ENCODE measurements at regions not wholly inside any gene's neighbourhood (a gene's known extent, or its start where the extent isn't known, plus 50 kb on each side); places are given as distances from the start of the nearest gene placed in this dataset.
A peak's percentile ranks its signal among the peaks of the same experiment; 100 is the strongest.

- DNase-seq (ENCODE audit: low read depth in 2 of 2), result peak; percentile 26 to 51
- H3K4me1 ChIP-seq (ENCODE audit: control insufficient read depth, extremely low read depth, insufficient read depth, low read length), result no peaks in the 10 kb centered on the region
- TF ChIP-seq CTCF (conservative IDR thresholded peaks at IDR 0.05 in 1 of 2, IDR thresholded peaks at IDR 0.05 in 1 of 2; ENCODE audit: low read depth in 1 of 2, low read length in 2 of 2) (no peak), EZH2 (IDR thresholded peaks at IDR 0.05; ENCODE audit: low read length, missing control alignments) (no peak)
- H4K20me1 ChIP-seq (ENCODE audit: control insufficient read depth, extremely low read depth, insufficient read depth, low read length), result no peaks in the 10 kb centered on the region
- no peak overlapping the region for H3K9ac ChIP-seq (ENCODE audit: insufficient read depth, low read length)
- H3K9me3 ChIP-seq (ENCODE audit: control insufficient read depth, insufficient read depth, low read depth, low read length), result no peaks in the 10 kb centered on the region
- H3K79me2 ChIP-seq (ENCODE audit: control insufficient read depth, insufficient read depth, low read length), result no peaks in the 10 kb centered on the region
- no peak overlapping the region for H3K4me2 ChIP-seq (ENCODE audit: extremely low read depth, insufficient read depth, low read length)
- H3K36me3 ChIP-seq (ENCODE audit: control insufficient read depth, insufficient read depth, low read length), result no peaks in the 10 kb centered on the region
- H2AFZ ChIP-seq (ENCODE audit: low read length), result no peak overlapping the region
- H3K27ac ChIP-seq (ENCODE audit: insufficient read depth, low read length), result no peak overlapping the region
- H3K27me3 ChIP-seq (ENCODE audit: control insufficient read depth, insufficient read depth, low read length), result peaks cover 2% of the 10 kb centered on the region
- no peak overlapping the region for H3K4me3 ChIP-seq (replicated peaks in 1 of 4; ENCODE audit: control extremely low read depth in 1 of 4, insufficient read depth in 1 of 4, low read depth in 3 of 4, low read length in 4 of 4)
Measured at GRCh38 chr10:78817361-78817760, 251.4 kb upstream of the ZMIZ1 start.

- Histone ChIP-seq H4K20me1 (ENCODE audit: control insufficient read depth, extremely low read depth, insufficient read depth, low read length) (no peaks in the 10 kb centered on the region), H3K9ac (ENCODE audit: insufficient read depth, low read length) (no peak overlapping the region), H3K4me2 (ENCODE audit: extremely low read depth, insufficient read depth, low read length) (no peak overlapping the region), H2AFZ (ENCODE audit: low read length) (no peak overlapping the region), H3K4me3 (replicated peaks in 1 of 4; ENCODE audit: control extremely low read depth in 1 of 4, insufficient read depth in 1 of 4, low read depth in 3 of 4, low read length in 4 of 4) (no peak overlapping the region), H3K79me2 (ENCODE audit: control insufficient read depth, insufficient read depth, low read length) (no peaks in the 10 kb centered on the region), H3K9me3 (ENCODE audit: control insufficient read depth, insufficient read depth, low read depth, low read length) (no peaks in the 10 kb centered on the region), H3K27ac (ENCODE audit: insufficient read depth, low read length) (no peak overlapping the region), H3K27me3 (ENCODE audit: control insufficient read depth, insufficient read depth, low read length) (peaks cover 4% of the 10 kb centered on the region), H3K4me1 (ENCODE audit: control insufficient read depth, extremely low read depth, insufficient read depth, low read length) (no peaks in the 10 kb centered on the region), H3K36me3 (ENCODE audit: control insufficient read depth, insufficient read depth, low read length) (no peaks in the 10 kb centered on the region)
- TF ChIP-seq CTCF (conservative IDR thresholded peaks at IDR 0.05 in 1 of 2, IDR thresholded peaks at IDR 0.05 in 1 of 2; ENCODE audit: low read depth in 1 of 2, low read length in 2 of 2) (no peak), EZH2 (IDR thresholded peaks at IDR 0.05; ENCODE audit: low read length, missing control alignments) (no peak)
- DNase-seq (ENCODE audit: low read depth in 2 of 2), result no peak
Measured at GRCh38 chr10:78817804-78818203, 251.0 kb upstream of the ZMIZ1 start.

DNA sequence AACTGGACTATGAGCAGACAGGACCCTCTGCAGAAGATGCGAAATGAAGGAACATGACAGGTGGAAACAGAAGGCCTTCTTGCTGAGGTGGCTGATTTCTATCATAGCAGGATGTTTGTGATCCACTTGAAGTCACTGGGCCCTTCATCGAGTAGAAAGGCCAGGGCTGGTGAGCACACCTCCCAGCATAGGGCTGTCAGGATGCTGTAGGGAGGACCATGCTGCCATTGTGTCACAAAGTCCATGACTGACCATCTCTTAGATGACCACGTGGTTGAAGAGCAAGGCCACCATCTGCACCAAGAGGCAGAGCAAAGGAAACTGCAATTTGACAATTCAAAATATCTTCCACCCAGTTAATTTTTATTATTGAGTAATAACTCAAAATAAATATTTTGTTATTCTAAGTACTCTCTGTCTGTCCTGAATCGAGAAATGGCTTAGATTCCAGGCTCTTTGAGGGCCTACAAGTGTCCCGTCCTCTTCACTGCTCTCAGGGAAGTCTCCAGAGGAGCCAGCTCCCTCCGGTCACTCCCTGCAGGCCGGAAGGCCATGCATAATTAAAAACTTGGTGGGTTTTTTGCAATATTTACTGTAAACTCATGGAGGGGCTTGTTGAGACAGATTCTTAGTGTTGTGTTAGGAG lies 249.3 kb upstream of the ZMIZ1 start:
- Histone ChIP-seq H3K9me3 (ENCODE audit: control insufficient read depth, insufficient read depth, low read depth, low read length) (no peaks in the 10 kb centered on the region), H3K27me3 (ENCODE audit: control insufficient read depth, insufficient read depth, low read length) (peaks cover 7% of the 10 kb centered on the region), H3K4me3 (replicated peaks in 1 of 4; ENCODE audit: control extremely low read depth in 1 of 4, insufficient read depth in 1 of 4, low read depth in 3 of 4, low read length in 4 of 4) (no peak overlapping the region), H3K4me2 (ENCODE audit: extremely low read depth, insufficient read depth, low read length) (no peak overlapping the region), H3K36me3 (ENCODE audit: control insufficient read depth, insufficient read depth, low read length) (no peaks in the 10 kb centered on the region), H3K4me1 (ENCODE audit: control insufficient read depth, extremely low read depth, insufficient read depth, low read length) (no peaks in the 10 kb centered on the region), H3K79me2 (ENCODE audit: control insufficient read depth, insufficient read depth, low read length) (no peaks in the 10 kb centered on the region), H3K27ac (ENCODE audit: insufficient read depth, low read length) (no peak overlapping the region), H2AFZ (ENCODE audit: low read length) (no peak overlapping the region), H3K9ac (ENCODE audit: insufficient read depth, low read length) (no peak overlapping the region), H4K20me1 (ENCODE audit: control insufficient read depth, extremely low read depth, insufficient read depth, low read length) (no peaks in the 10 kb centered on the region)
- TF ChIP-seq CTCF (conservative IDR thresholded peaks at IDR 0.05 in 1 of 2, IDR thresholded peaks at IDR 0.05 in 1 of 2; ENCODE audit: low read depth in 1 of 2, low read length in 2 of 2) (no peak), EZH2 (IDR thresholded peaks at IDR 0.05; ENCODE audit: low read length, missing control alignments) (no peak)
- DNase-seq (ENCODE audit: low read depth in 2 of 2), result no peak
